H1 (cell line): ENCODE measurements at regions not wholly inside any gene's neighbourhood (a gene's known extent, or its start where the extent isn't known, plus 50 kb on each side); places are given as distances from the start of the nearest gene placed in this dataset.

Source experiments
- CTCF ChIA-PET: fragments of 300-600 bp; sonication (Branson Sonifier 250); formaldehyde crosslinking; loops from one replicate; lab custom pipeline; 2021; ENCODE audit not compliant: partially characterized antibody; lab: Charles Lee
- POLR2A ChIA-PET: fragments of 300-600 bp; sonication (Branson Sonifier 250); formaldehyde crosslinking; loops from one replicate; lab custom pipeline; 2021; ENCODE audit warnings: inconsistent platforms; ENCODE audit not compliant: partially characterized antibody; lab: Charles Lee
- DNase-seq, 2 experiments: peaks; one replicate each; pipeline versions ENCODE4 v3.0.0 to v3.0.0-alpha.2; 2010 to 2022; ENCODE audit warnings: low spot score in 2 of 2, low read depth in 1 of 2, mixed read lengths in 1 of 2
- FAIRE-seq: peaks from 2 replicates; lab custom pipeline; 2011; peaks lifted over from hg19 to GRCh38; lab: Jason Lieb, UNC
- H2AFZ ChIP-seq: 2 replicates; pipeline ENCODE4 v1.8.1; 2012; ENCODE audit warnings: low read length, inconsistent platforms
- H2AK5ac ChIP-seq: 2 replicates; pipeline ENCODE4 v1.6.1; 2013; ENCODE audit warnings: low read depth, low read length
- H2BK120ac ChIP-seq: replicated peaks from 2 replicates; pipeline ENCODE3; 2013; ENCODE audit warnings: low read depth, low read length, inconsistent platforms
- H2BK12ac ChIP-seq: 2 replicates; pipeline ENCODE4 v1.6.1; 2013; ENCODE audit warnings: low read depth, low read length
- H2BK15ac ChIP-seq: 2 replicates; pipeline ENCODE4 v1.6.1; 2013; ENCODE audit warnings: low read length
- H2BK20ac ChIP-seq: 2 replicates; pipeline ENCODE4 v1.6.1; 2013; ENCODE audit warnings: low read length
- H2BK5ac ChIP-seq: 2 replicates; pipeline ENCODE4 v1.6.1; 2013; ENCODE audit warnings: low read depth, low read length
- H3K14ac ChIP-seq: 2 replicates; pipeline ENCODE4 v1.6.1; 2013; ENCODE audit warnings: inconsistent platforms; ENCODE audit not compliant: insufficient read length
- H3K18ac ChIP-seq: 2 replicates; pipeline ENCODE4 v1.6.1; 2013; ENCODE audit warnings: low read length; ENCODE audit errors: extremely low read depth
- H3K23ac ChIP-seq: 2 replicates; pipeline ENCODE4 v1.6.1; 2013; ENCODE audit warnings: inconsistent platforms; ENCODE audit not compliant: insufficient read length
- H3K23me2 ChIP-seq: 2 replicates; pipeline ENCODE4 v1.6.1; 2013; ENCODE audit warnings: low read depth, low read length
- H3K27ac ChIP-seq: 2 replicates; pipeline ENCODE4 v1.6.1; 2011; ENCODE audit warnings: low read depth, low read length, inconsistent platforms
- H3K27me3 ChIP-seq, 4 experiments: replicated peaks in 1 of 4; 1 replicate in 1 of 4; 2 replicates in 3 of 4; pipeline versions ENCODE4 v1.6.1 to v1.8.1; 2011 to 2013; ENCODE audit warnings: low read length in 3 of 4, mild to moderate bottlenecking in 3 of 4, inconsistent platforms in 2 of 4, mixed read lengths in 2 of 4, moderate library complexity in 1 of 4; ENCODE audit not compliant: control insufficient read depth in 3 of 4, insufficient read depth in 3 of 4; ENCODE audit errors: extremely low read depth in 1 of 4
- H3K36me3 ChIP-seq, 4 experiments: 2 replicates each; pipeline versions ENCODE4 v1.6.1 to v1.8.1; 2011 to 2013; ENCODE audit warnings: mild to moderate bottlenecking in 4 of 4, low read length in 3 of 4, moderate library complexity in 2 of 4, control low read depth in 1 of 4, inconsistent platforms in 1 of 4; ENCODE audit not compliant: insufficient read depth in 4 of 4, control insufficient read depth in 2 of 4
- H3K4ac ChIP-seq: replicated peaks from 2 replicates; pipeline ENCODE3; 2013; ENCODE audit warnings: low read length, low read depth, mixed read lengths, inconsistent platforms; ENCODE audit not compliant: insufficient read length
- H3K4me1 ChIP-seq, 4 experiments: replicated peaks in 1 of 4; 1 replicate in 1 of 4; 2 replicates in 3 of 4; pipeline versions ENCODE4 v1.6.1 to v1.8.1; 2011 to 2013; ENCODE audit warnings: low read length in 3 of 4, inconsistent platforms in 2 of 4, mixed read lengths in 1 of 4; ENCODE audit not compliant: insufficient read depth in 4 of 4, control insufficient read depth in 3 of 4
- H3K4me2 ChIP-seq, 2 experiments: 2 replicates each; pipeline versions ENCODE4 v1.6.1 to v1.8.1; 2011 to 2013; ENCODE audit warnings: low read depth in 2 of 2, low read length in 2 of 2, control low read depth in 1 of 2, inconsistent platforms in 1 of 2, mild to moderate bottlenecking in 1 of 2; ENCODE audit not compliant: insufficient read depth in 1 of 2
- H3K4me3 ChIP-seq, 4 experiments: fragments of 200-600, 300-600 bp in 1 of 4; sonication (generic), shearing (Covaris generic), sonication (Bioruptor Twin) in 1 of 4; 2 replicates each; pipeline versions ENCODE4 v1.5.1 to v1.8.1; 2011 to 2016; ENCODE audit warnings: low read length in 4 of 4, low read depth in 3 of 4, control low read depth in 2 of 4, inconsistent platforms in 2 of 4, mild to moderate bottlenecking in 2 of 4, mixed read lengths in 1 of 4, moderate library complexity in 1 of 4; ENCODE audit not compliant: insufficient read depth in 2 of 4; ENCODE audit errors: extremely low read depth in 1 of 4
- H3K56ac ChIP-seq: replicated peaks from 2 replicates; pipeline ENCODE3; 2013; ENCODE audit warnings: low read depth, mild to moderate bottlenecking, mixed read lengths, low read length, inconsistent platforms; ENCODE audit not compliant: insufficient read length
- H3K79me1 ChIP-seq: 2 replicates; pipeline ENCODE4 v1.6.1; 2013; ENCODE audit warnings: low read depth, low read length, control low read depth
- H3K79me2 ChIP-seq, 2 experiments: 2 replicates each; pipeline versions ENCODE4 v1.6.1 to v1.8.1; 2012 to 2013; ENCODE audit warnings: low read length in 2 of 2, mild to moderate bottlenecking in 2 of 2, inconsistent platforms in 1 of 2; ENCODE audit not compliant: insufficient read depth in 2 of 2, control insufficient read depth in 1 of 2
- H3K9ac ChIP-seq, 4 experiments: replicated peaks in 1 of 4; 1 replicate in 1 of 4; 2 replicates in 3 of 4; pipeline versions ENCODE4 v1.6.1 to v1.8.1; 2011 to 2013; ENCODE audit warnings: low read depth in 3 of 4, low read length in 3 of 4, control low read depth in 2 of 4, mild to moderate bottlenecking in 2 of 4, moderate library complexity in 2 of 4, inconsistent platforms in 1 of 4; ENCODE audit errors: extremely low read depth in 1 of 4
- H3K9me3 ChIP-seq, 2 experiments: 2 replicates each; pipeline versions ENCODE4 v1.6.1 to v1.8.1; 2012 to 2013; ENCODE audit warnings: mild to moderate bottlenecking in 2 of 2, moderate library complexity in 2 of 2, control low read depth in 1 of 2, inconsistent platforms in 1 of 2, low read depth in 1 of 2, low read length in 1 of 2, mixed read lengths in 1 of 2; ENCODE audit not compliant: insufficient read depth in 2 of 2
- H4K20me1 ChIP-seq, 2 experiments: replicated peaks in 1 of 2; 2 replicates each; pipeline versions ENCODE3 to v1.8.1; 2011 to 2013; ENCODE audit warnings: inconsistent platforms in 2 of 2, low read length in 2 of 2, mild to moderate bottlenecking in 1 of 2; ENCODE audit not compliant: insufficient read depth in 2 of 2, control insufficient read depth in 1 of 2
- H4K5ac ChIP-seq: 2 replicates; pipeline ENCODE4 v1.6.1; 2013; ENCODE audit warnings: low read length, low read depth, mixed read lengths, inconsistent platforms; ENCODE audit not compliant: insufficient read length
- H4K8ac ChIP-seq: 2 replicates; pipeline ENCODE4 v1.8.0; 2013; ENCODE audit warnings: mild to moderate bottlenecking, moderate library complexity, low read length, inconsistent platforms; ENCODE audit not compliant: insufficient read depth; ENCODE audit errors: extremely low read depth
- H4K91ac ChIP-seq: replicated peaks from 2 replicates; pipeline ENCODE3; 2013; ENCODE audit warnings: low read length, mixed read lengths, inconsistent platforms; ENCODE audit not compliant: insufficient read length
- BACH1 ChIP-seq: IDR thresholded peaks from 2 replicates; pipeline ENCODE4 v1.6.1; 2012; ENCODE audit warnings: low read length, improper control_type of control experiment
- BCL11A ChIP-seq, 2 experiments: IDR thresholded peaks; one replicate each; pipeline ENCODE4 v1.6.1; 2011; ENCODE audit warnings: low read depth in 2 of 2, low read length in 2 of 2, mild to moderate bottlenecking in 2 of 2
- CBX5 ChIP-seq: fragments of 300-800, 300-1000 bp; sonication (generic); IDR thresholded peaks from 2 replicates; pipeline ENCODE4 v1.7.1; 2016; ENCODE audit warnings: antibody characterized with exemption, low read length, low read depth
- CHD1 ChIP-seq: IDR thresholded peaks from 2 replicates; pipeline ENCODE4 v1.6.1; 2012; ENCODE audit warnings: low read depth, low read length, improper control_type of control experiment
- CTCF ChIP-seq, 3 experiments: IDR thresholded peaks; 1 replicate in 2 of 3; 2 replicates in 1 of 3; pipeline versions ENCODE4 v1.5.1 to v1.6.1; 2011; ENCODE audit warnings: low read length in 3 of 3, mild to moderate bottlenecking in 3 of 3, inconsistent platforms in 2 of 3, low read depth in 1 of 3, moderate library complexity in 1 of 3; ENCODE audit not compliant: insufficient read depth in 1 of 3; ENCODE audit errors: control extremely low read depth in 1 of 3
- EGR1 ChIP-seq: IDR thresholded peaks from 2 replicates; pipeline ENCODE4 v1.6.1; 2011; ENCODE audit warnings: low read depth, low read length, borderline replicate concordance
- EZH2 ChIP-seq: fragments of 200-600 bp; sonication (generic); IDR thresholded peaks from 2 replicates; pipeline ENCODE4 v1.7.1; 2012; ENCODE audit warnings: low read depth, mild to moderate bottlenecking, moderate library complexity, low read length, inconsistent platforms; ENCODE audit not compliant: severe bottlenecking
- GABPA ChIP-seq: IDR thresholded peaks from 2 replicates; pipeline ENCODE4 v1.6.1; 2011; ENCODE audit warnings: mild to moderate bottlenecking, low read length, moderate library complexity, borderline replicate concordance; ENCODE audit not compliant: insufficient read depth
- JUND ChIP-seq: IDR thresholded peaks from 2 replicates; pipeline ENCODE4 v1.6.1; 2011; ENCODE audit warnings: mild to moderate bottlenecking, improper control_type of control experiment, low read length
- MAFK ChIP-seq: IDR thresholded peaks from 2 replicates; pipeline ENCODE4 v1.6.1; 2012; ENCODE audit warnings: low read depth, mild to moderate bottlenecking, improper control_type of control experiment, low read length
- POLR2A ChIP-seq, 2 experiments: IDR thresholded peaks; 1 replicate in 1 of 2; 2 replicates in 1 of 2; pipeline ENCODE4 v1.6.1; 2011; ENCODE audit warnings: low read depth in 2 of 2, low read length in 2 of 2, mild to moderate bottlenecking in 2 of 2; ENCODE audit errors: control extremely low read depth in 1 of 2
- SIRT6 ChIP-seq: IDR thresholded peaks from one replicate; pipeline ENCODE4 v1.7.1; 2012; ENCODE audit warnings: low read length, inconsistent platforms
- SUZ12 ChIP-seq: fragments of 200-600 bp; sonication (generic); IDR thresholded peaks from 2 replicates; pipeline ENCODE4 v1.6.1; 2012; ENCODE audit warnings: mild to moderate bottlenecking, inconsistent platforms, low read length, moderate library complexity, mixed read lengths
- TAF7 ChIP-seq: optimal IDR thresholded peaks from 2 replicates; pipeline ENCODE3; 2011; ENCODE audit warnings: low read depth, mild to moderate bottlenecking, inconsistent platforms, low read length, moderate library complexity, borderline replicate concordance
- YY1 ChIP-seq: IDR thresholded peaks from 2 replicates; pipeline ENCODE4 v1.6.1; 2011; ENCODE audit warnings: low read depth, mild to moderate bottlenecking, low read length

GRCh38 chrX:35590210-35590609 is 207.9 kb upstream of the MAGEB16 start:
- H4K20me1 ChIP-seq: no peaks in the 10 kb centered on the region
- H3K27me3 ChIP-seq: no peaks in the 10 kb centered on the region
- H2BK12ac ChIP-seq: no peak overlapping the region
- no peak overlapping the region for H3K4me3 ChIP-seq
- no peak overlapping the region for H3K4ac ChIP-seq
- no peak overlapping the region for H4K91ac ChIP-seq
- H3K9ac ChIP-seq: no peak overlapping the region
- no peaks in the 10 kb centered on the region for H3K79me1 ChIP-seq
- H2BK5ac ChIP-seq: no peak overlapping the region
- no peak overlapping the region for H3K23ac ChIP-seq
- DNase-seq (no peak), FAIRE-seq (no peak)
- H3K79me2 ChIP-seq: no peaks in the 10 kb centered on the region
- H3K14ac ChIP-seq: no peak overlapping the region
- POLR2A ChIA-PET: no interaction called here
- no peak overlapping the region for H2AK5ac ChIP-seq
- H2BK120ac ChIP-seq: no peak overlapping the region
- H3K4me2 ChIP-seq: no peak overlapping the region
- no peak overlapping the region for H2BK15ac ChIP-seq
- no peak overlapping the region for H2BK20ac ChIP-seq
- no peak overlapping the region for H3K27ac ChIP-seq
- no peaks in the 10 kb centered on the region for H3K9me3 ChIP-seq
- H3K56ac ChIP-seq: no peak overlapping the region
- H3K4me1 ChIP-seq: no peaks in the 10 kb centered on the region
- no peak overlapping the region for H4K5ac ChIP-seq
- no peak overlapping the region for H3K18ac ChIP-seq
- no peaks in the 10 kb centered on the region for H3K23me2 ChIP-seq
- no peaks in the 10 kb centered on the region for H3K36me3 ChIP-seq
- CTCF ChIA-PET: no interaction called here
- no peak overlapping the region for H2AFZ ChIP-seq
- H4K8ac ChIP-seq: no peak overlapping the region
- TF ChIP-seq BACH1 (no peak), CTCF (IDR thresholded peaks at IDR 0.05; ENCODE audit: control extremely low read depth in 1 of 3, insufficient read depth in 1 of 3, low read depth in 1 of 3, low read length in 3 of 3) (no peak), GABPA (no peak), JUND (no peak), EZH2 (no peak), SIRT6 (no peak), POLR2A (IDR thresholded peaks at IDR 0.05; ENCODE audit: control extremely low read depth in 1 of 2, low read depth in 2 of 2, low read length in 2 of 2) (no peak), MAFK (no peak), BCL11A (IDR thresholded peaks at IDR 0.05; ENCODE audit: low read depth in 2 of 2, low read length in 2 of 2) (no peak), YY1 (no peak), TAF7 (no peak), CBX5 (no peak), EGR1 (no peak), SUZ12 (no peak), CHD1 (no peak)
